CD14-positive monocyte (primary cell): ENCODE measurements at regions not wholly inside any gene's neighbourhood (a gene's known extent, or its start where the extent isn't known, plus 50 kb on each side); places are given as distances from the start of the nearest gene placed in this dataset.
"Not testable (repeated sequence)": the region's sequence is repeated elsewhere in the genome, so short reads cannot be mapped to it uniquely, and the experiment has no call there.

Experiments used
- DNase-seq, 3 donors: peaks; one replicate each; pipeline ENCODE4 v3.0.0-alpha.2; 2011 to 2022
- H2AFZ ChIP-seq: 2 replicates; pipeline ENCODE4 v1.6.0; 2012; ENCODE audit warnings: mild to moderate bottlenecking, low read depth, low read length, inconsistent platforms; ENCODE audit not compliant: insufficient read depth, poor library complexity, severe bottlenecking
- H3K27ac ChIP-seq, 2 donors: 1 replicate in 1 of 2; 2 replicates in 1 of 2; pipeline ENCODE4 v1.5.1; 2012 to 2013; ENCODE audit warnings: low read length in 2 of 2, control low read depth in 1 of 2, inconsistent platforms in 1 of 2, low read depth in 1 of 2, mild to moderate bottlenecking in 1 of 2
- H3K27me3 ChIP-seq, 2 donors: one replicate each; pipeline versions ENCODE4 v1.6.0 to v1.6.1; 2011 to 2013; ENCODE audit warnings: low read length in 2 of 2; ENCODE audit not compliant: control insufficient read depth in 2 of 2, insufficient read depth in 2 of 2
- H3K36me3 ChIP-seq, 2 donors: replicated peaks in 1 of 2; 1 replicate in 1 of 2; 2 replicates in 1 of 2; pipeline versions ENCODE4 v1.5.1 to v1.6.1; 2012 to 2013; ENCODE audit warnings: low read length in 2 of 2, control low read depth in 1 of 2, inconsistent platforms in 1 of 2, mild to moderate bottlenecking in 1 of 2; ENCODE audit not compliant: insufficient read depth in 2 of 2, control insufficient read depth in 1 of 2
- H3K4me1 ChIP-seq, 2 donors: 1 replicate in 1 of 2; 2 replicates in 1 of 2; pipeline versions ENCODE4 v1.5.1 to v1.6.1; 2012 to 2013; ENCODE audit warnings: low read length in 2 of 2, control low read depth in 1 of 2, inconsistent platforms in 1 of 2, mild to moderate bottlenecking in 1 of 2, moderate library complexity in 1 of 2; ENCODE audit not compliant: insufficient read depth in 2 of 2, control insufficient read depth in 1 of 2
- H3K4me2 ChIP-seq: replicated peaks from 2 replicates; pipeline ENCODE3; 2012; ENCODE audit warnings: low read length, moderate library complexity, mild to moderate bottlenecking; ENCODE audit not compliant: poor library complexity, severe bottlenecking; ENCODE audit errors: extremely low read depth
- H3K4me3 ChIP-seq, 3 experiments: fragments of 200-600 bp in 1 of 3; sonication (generic) in 1 of 3; replicated peaks in 1 of 3; 1 replicate in 2 of 3; 2 replicates in 1 of 3; pipeline ENCODE4 v1.5.1; 2011 to 2013; ENCODE audit warnings: low read length in 3 of 3, mild to moderate bottlenecking in 3 of 3, control low read depth in 2 of 3, low read depth in 2 of 3, inconsistent platforms in 1 of 3, moderate library complexity in 1 of 3
- H3K79me2 ChIP-seq: 2 replicates; pipeline ENCODE4 v1.6.0; 2012; ENCODE audit warnings: mild to moderate bottlenecking, control low read depth, inconsistent platforms, low read length, moderate library complexity; ENCODE audit not compliant: insufficient read depth
- H3K9ac ChIP-seq: 2 replicates; pipeline ENCODE4 v1.6.0; 2017; ENCODE audit warnings: low read length, mild to moderate bottlenecking; ENCODE audit not compliant: insufficient read depth, poor library complexity, severe bottlenecking
- H3K9me3 ChIP-seq, 2 donors: replicated peaks in 1 of 2; 1 replicate in 1 of 2; 2 replicates in 1 of 2; pipeline versions ENCODE4 v1.5.1 to v1.6.1; 2012 to 2013; ENCODE audit warnings: low read length in 2 of 2, control low read depth in 1 of 2; ENCODE audit not compliant: control insufficient read depth in 1 of 2, insufficient read depth in 1 of 2
- H4K20me1 ChIP-seq: 2 replicates; pipeline ENCODE4 v1.6.0; 2012; ENCODE audit warnings: mild to moderate bottlenecking, low read length, control low read depth, moderate library complexity; ENCODE audit not compliant: insufficient read depth
- H3K27ac Mint-ChIP-seq, 7 donors: one replicate each; pipeline ENCODE4 v1.8.0; 2020; ENCODE audit warnings: mild to moderate bottlenecking in 7 of 7, mixed read lengths in 7 of 7, moderate library complexity in 6 of 7, inconsistent platforms in 2 of 7
- H3K27me3 Mint-ChIP-seq, 3 donors: one replicate each; pipeline ENCODE4 v1.8.0; 2021 to 2022; ENCODE audit warnings: low read depth in 3 of 3, mild to moderate bottlenecking in 3 of 3, mixed read lengths in 3 of 3, moderate library complexity in 3 of 3, inconsistent platforms in 1 of 3
- H3K36me3 Mint-ChIP-seq, 2 donors: one replicate each; pipeline ENCODE4 v1.8.0; 2020; ENCODE audit warnings: mixed read lengths in 2 of 2, inconsistent platforms in 1 of 2, mild to moderate bottlenecking in 1 of 2
- H3K4me1 Mint-ChIP-seq: one replicate; pipeline ENCODE4 v1.8.0; 2020; ENCODE audit warnings: mild to moderate bottlenecking, mixed read lengths
- H3K4me3 Mint-ChIP-seq, 2 donors: one replicate each; pipeline ENCODE4 v1.8.0; 2020; ENCODE audit warnings: mild to moderate bottlenecking in 2 of 2, mixed read lengths in 2 of 2, moderate library complexity in 1 of 2
- H3K9me3 Mint-ChIP-seq, 7 donors: one replicate each; pipeline ENCODE4 v1.8.0; 2020 to 2022; ENCODE audit warnings: mixed read lengths in 7 of 7, mild to moderate bottlenecking in 6 of 7, moderate library complexity in 6 of 7, inconsistent platforms in 2 of 7
- WGBS: methylation state at CpG from one replicate; pipeline ENCODE4 v1.1.5; 2013; ENCODE audit warnings: missing lambda C conversion rate; ENCODE audit not compliant: insufficient coverage; 5-methylcytosine and 5-hydroxymethylcytosine counted together
- intact Hi-C, 2 donors: fragments of 100-400 bp; cut with micrococcal nuclease; formaldehyde crosslinking; loops; one replicate each; pipeline versions ENCODE4 v1.15.0 to v1.15.1; 2023
- TF ChIP-seq, protein P1 (sequence below): fragments of 200-600 bp; IDR thresholded peaks from one replicate; pipeline ENCODE4 v1.8.0; 2022; ENCODE audit warnings: antibody characterized with exemption, mild to moderate bottlenecking

GRCh38 chr7:115177103-115177502 lies 255.2 kb downstream of the MDFIC start:
- H3K27me3 ChIP-seq: no peaks in the 10 kb centered on the region
- WGBS: no CpG with 5 or more reads among the region's 1 CpG
- no peaks in the 10 kb centered on the region for H3K9me3 ChIP-seq
- H2AFZ ChIP-seq: no peak overlapping the region
- no peak overlapping the region for H3K27ac ChIP-seq
- no peaks in the 10 kb centered on the region for H3K4me1 Mint-ChIP-seq
- peaks cover 4 to 12% (median 9%) of the 10 kb centered on the region in 7 donors for H3K9me3 Mint-ChIP-seq
- no peak for DNase-seq
- H3K4me3 ChIP-seq: no peak overlapping the region
- no peak overlapping the region for H3K4me3 Mint-ChIP-seq
- intact Hi-C loops: no loop called here
- no peak overlapping the region for H3K4me2 ChIP-seq
- H3K4me1 ChIP-seq: no peaks in the 10 kb centered on the region
- no peak overlapping the region for H3K27ac Mint-ChIP-seq
- no peak overlapping the region for H3K9ac ChIP-seq
- TF ChIP-seq, protein P1, sequence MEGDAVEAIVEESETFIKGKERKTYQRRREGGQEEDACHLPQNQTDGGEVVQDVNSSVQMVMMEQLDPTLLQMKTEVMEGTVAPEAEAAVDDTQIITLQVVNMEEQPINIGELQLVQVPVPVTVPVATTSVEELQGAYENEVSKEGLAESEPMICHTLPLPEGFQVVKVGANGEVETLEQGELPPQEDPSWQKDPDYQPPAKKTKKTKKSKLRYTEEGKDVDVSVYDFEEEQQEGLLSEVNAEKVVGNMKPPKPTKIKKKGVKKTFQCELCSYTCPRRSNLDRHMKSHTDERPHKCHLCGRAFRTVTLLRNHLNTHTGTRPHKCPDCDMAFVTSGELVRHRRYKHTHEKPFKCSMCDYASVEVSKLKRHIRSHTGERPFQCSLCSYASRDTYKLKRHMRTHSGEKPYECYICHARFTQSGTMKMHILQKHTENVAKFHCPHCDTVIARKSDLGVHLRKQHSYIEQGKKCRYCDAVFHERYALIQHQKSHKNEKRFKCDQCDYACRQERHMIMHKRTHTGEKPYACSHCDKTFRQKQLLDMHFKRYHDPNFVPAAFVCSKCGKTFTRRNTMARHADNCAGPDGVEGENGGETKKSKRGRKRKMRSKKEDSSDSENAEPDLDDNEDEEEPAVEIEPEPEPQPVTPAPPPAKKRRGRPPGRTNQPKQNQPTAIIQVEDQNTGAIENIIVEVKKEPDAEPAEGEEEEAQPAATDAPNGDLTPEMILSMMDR: no peak
- no peaks in the 10 kb centered on the region for H3K79me2 ChIP-seq
- H3K27me3 Mint-ChIP-seq: no peaks in the 10 kb centered on the region
- H3K36me3 ChIP-seq: no peaks in the 10 kb centered on the region
- H4K20me1 ChIP-seq: no peaks in the 10 kb centered on the region
- H3K36me3 Mint-ChIP-seq: no peaks in the 10 kb centered on the region

DNA sequence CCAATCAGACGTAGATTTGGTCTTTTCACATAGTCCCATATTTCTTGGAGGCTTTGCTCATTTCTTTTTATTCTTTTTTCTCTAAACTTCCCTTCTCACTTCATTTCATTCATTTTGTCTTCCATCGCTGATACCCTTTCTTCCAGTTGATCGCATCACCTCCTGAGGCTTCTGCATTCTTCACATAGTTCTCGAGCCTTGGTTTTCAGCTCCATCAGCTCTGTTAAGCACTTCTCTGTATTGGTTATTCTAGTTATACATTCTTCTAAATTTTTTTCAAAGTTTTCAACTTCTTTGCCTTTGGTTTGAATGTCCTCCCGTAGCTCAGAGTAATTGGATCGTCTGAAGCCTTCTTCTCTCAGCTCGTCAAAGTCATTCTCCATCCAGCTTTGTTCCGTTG lies 250.5 kb downstream of the MDFIC start:
- H3K4me3 Mint-ChIP-seq, intact Hi-C loops, H3K4me1 ChIP-seq, H3K9ac ChIP-seq, H2AFZ ChIP-seq, H3K79me2 ChIP-seq, H3K27ac ChIP-seq, H3K27me3 ChIP-seq, DNase-seq, H3K27ac Mint-ChIP-seq, H3K4me3 ChIP-seq, H3K27me3 Mint-ChIP-seq, H3K4me1 Mint-ChIP-seq, H3K9me3 ChIP-seq, H3K36me3 ChIP-seq, H4K20me1 ChIP-seq, H3K36me3 Mint-ChIP-seq, H3K4me2 ChIP-seq: not testable (repeated sequence)
- peaks cover 12 to 17% (median 14%) of the 10 kb centered on the region in 7 donors for H3K9me3 Mint-ChIP-seq
- WGBS: no CpG with 5 or more reads among the region's 8 CpGs
